ENCODE measurements at regions not wholly inside any gene's neighbourhood (a gene's known extent, or its start where the extent isn't known, plus 50 kb on each side); places are given as distances from the start of the nearest gene placed in this dataset.
"Not testable (repeated sequence)": the region's sequence is repeated elsewhere in the genome, so short reads cannot be mapped to it uniquely, and the experiment has no call there.

DNA sequence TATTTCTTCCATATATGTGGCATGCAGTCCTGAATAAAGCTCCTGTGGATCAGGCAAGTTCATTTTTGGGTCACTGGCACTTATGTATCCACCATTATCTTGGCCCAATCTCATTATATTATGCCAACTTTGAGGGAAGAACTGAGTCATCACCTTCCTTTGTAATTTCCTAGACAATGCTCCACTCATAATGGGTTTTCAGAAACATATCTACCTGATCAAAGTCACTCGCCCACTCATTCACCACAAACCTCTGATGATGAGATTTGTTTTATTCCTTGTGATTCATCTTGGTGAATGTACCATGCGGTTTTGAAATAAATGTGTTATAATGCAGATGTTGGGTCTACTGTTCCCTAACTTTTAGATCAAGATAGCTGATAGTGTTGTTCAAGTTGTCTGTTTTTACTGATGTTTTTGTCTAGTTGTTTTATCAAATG, 525.8 kb downstream of the KIF20B start:
- no peak for TF ChIP-seq POLR2A (IDR thresholded peaks at IDR 0.05)

DNA sequence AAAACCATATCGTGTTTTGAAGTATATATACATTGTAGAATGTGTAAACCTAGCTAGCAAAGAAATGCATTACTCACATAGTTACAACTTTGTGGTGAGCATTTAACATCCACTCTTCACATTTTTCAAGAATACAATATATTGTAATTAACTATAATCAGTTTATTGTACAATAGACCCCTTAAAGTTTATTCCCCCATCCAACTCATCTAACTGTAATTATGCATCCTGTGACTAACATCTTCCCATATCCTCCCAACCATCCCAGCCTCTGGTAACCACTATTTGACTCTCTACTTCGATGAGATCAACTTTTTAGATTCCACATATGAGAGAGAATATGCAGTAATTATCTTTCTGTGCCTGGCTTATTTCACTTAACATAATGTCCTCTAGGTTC, 526.4 kb downstream of the KIF20B start:
- H3K4me1 ChIP-seq, result no peaks in the 10 kb centered on the region
- intact Hi-C loops (cut with DNase I; ENCODE audit: low total_unique reads), result no loop called here
- H3K27ac ChIP-seq, result no peak overlapping the region
- ATAC-seq (no peak), DNase-seq (no peak)
- H3K4me3 ChIP-seq, result no peak overlapping the region
- in situ Hi-C loops (cut with MboI; ENCODE audit: low sequenced_read_pairs in 4 of 4), result no loop called here
- H3K9me3 ChIP-seq, result no peaks in the 10 kb centered on the region
- H3K27me3 ChIP-seq, result no peaks in the 10 kb centered on the region
- no peaks in the 10 kb centered on the region for H3K36me3 ChIP-seq
- TF ChIP-seq POLR2A (IDR thresholded peaks at IDR 0.05), result no peak
- TF ChIP-seq, protein P1, sequence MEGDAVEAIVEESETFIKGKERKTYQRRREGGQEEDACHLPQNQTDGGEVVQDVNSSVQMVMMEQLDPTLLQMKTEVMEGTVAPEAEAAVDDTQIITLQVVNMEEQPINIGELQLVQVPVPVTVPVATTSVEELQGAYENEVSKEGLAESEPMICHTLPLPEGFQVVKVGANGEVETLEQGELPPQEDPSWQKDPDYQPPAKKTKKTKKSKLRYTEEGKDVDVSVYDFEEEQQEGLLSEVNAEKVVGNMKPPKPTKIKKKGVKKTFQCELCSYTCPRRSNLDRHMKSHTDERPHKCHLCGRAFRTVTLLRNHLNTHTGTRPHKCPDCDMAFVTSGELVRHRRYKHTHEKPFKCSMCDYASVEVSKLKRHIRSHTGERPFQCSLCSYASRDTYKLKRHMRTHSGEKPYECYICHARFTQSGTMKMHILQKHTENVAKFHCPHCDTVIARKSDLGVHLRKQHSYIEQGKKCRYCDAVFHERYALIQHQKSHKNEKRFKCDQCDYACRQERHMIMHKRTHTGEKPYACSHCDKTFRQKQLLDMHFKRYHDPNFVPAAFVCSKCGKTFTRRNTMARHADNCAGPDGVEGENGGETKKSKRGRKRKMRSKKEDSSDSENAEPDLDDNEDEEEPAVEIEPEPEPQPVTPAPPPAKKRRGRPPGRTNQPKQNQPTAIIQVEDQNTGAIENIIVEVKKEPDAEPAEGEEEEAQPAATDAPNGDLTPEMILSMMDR (IDR thresholded peaks at IDR 0.05 in 4 of 5, conservative IDR thresholded peaks at IDR 0.05 in 1 of 5), result no peak

More for the DNA sequence above, 525.8 kb downstream of the KIF20B start:
- no peak for ATAC-seq
- in situ Hi-C loops (cut with MboI; ENCODE audit: low sequenced_read_pairs in 4 of 4) (no loop called here), intact Hi-C loops (cut with DNase I; ENCODE audit: low total_unique reads) (no loop called here)
- no peak overlapping the region for H3K27ac ChIP-seq
- no peak overlapping the region for H3K4me3 ChIP-seq
- no peaks in the 10 kb centered on the region for H3K9me3 ChIP-seq
- H3K36me3 ChIP-seq, result no peaks in the 10 kb centered on the region
- H3K4me1 ChIP-seq, result no peaks in the 10 kb centered on the region
- DNase-seq, result no peak
- H3K27me3 ChIP-seq, result no peaks in the 10 kb centered on the region

DNA sequence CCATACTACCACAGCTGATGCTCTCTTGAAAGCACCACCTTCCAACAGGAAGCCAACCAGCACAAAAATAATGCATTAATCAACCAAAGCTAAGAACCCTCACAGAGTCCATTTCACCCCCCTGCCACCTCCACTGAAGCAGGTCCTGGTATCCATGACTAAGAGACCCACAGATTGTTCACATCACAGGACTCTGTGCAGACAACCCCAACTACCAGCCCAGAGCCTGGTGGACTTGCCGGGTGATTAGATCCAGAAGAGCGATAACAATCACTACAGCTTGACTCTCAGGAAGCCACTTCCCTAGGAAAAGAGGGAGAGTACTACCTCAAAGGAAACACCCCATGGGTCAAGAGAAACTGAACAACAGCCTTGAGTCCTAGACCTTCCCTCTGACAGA, 528.1 kb downstream of the KIF20B start:
- no peaks in the 10 kb centered on the region for H3K27me3 ChIP-seq
- intact Hi-C loops (cut with DNase I; ENCODE audit: low total_unique reads), result no loop called here
- H3K4me3 ChIP-seq, result no peak overlapping the region
- TF ChIP-seq POLR2A (IDR thresholded peaks at IDR 0.05), result no peak
- TF ChIP-seq, protein P1 (IDR thresholded peaks at IDR 0.05 in 4 of 5, conservative IDR thresholded peaks at IDR 0.05 in 1 of 5), result no peak
- no peak overlapping the region for H3K27ac ChIP-seq
- in situ Hi-C loops (cut with MboI; ENCODE audit: low sequenced_read_pairs in 4 of 4), result no loop called here
- H3K36me3 ChIP-seq, result no peaks in the 10 kb centered on the region
- ATAC-seq (no peak), DNase-seq (no peak)
- no peaks in the 10 kb centered on the region for H3K4me1 ChIP-seq
- H3K9me3 ChIP-seq, result no peaks in the 10 kb centered on the region

DNA sequence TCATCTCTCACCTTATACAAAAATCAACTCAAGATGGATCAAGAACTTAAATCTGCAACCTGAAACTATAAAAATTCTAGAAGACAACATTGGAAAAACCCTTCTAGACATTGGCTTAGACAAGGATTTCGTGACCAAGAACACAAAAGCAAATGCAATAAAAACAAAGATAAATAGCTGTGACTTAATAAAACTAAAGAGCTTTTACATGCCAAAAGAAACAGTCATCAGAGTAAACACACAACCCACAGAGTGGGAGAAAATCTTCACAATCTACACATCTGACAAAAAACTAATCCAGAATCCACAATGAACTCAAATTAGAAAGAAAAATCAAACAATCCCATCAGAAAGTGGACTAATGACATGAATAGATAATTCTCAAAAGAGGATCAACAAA, 532.4 kb downstream of the KIF20B start:
- H3K9me3 ChIP-seq; ATAC-seq; in situ Hi-C loops (cut with MboI; ENCODE audit: low sequenced_read_pairs in 4 of 4); H3K27ac ChIP-seq; H3K4me1 ChIP-seq; H3K27me3 ChIP-seq; DNase-seq; H3K36me3 ChIP-seq; H3K4me3 ChIP-seq; intact Hi-C loops (cut with DNase I; ENCODE audit: low total_unique reads): not testable (repeated sequence)

DNA sequence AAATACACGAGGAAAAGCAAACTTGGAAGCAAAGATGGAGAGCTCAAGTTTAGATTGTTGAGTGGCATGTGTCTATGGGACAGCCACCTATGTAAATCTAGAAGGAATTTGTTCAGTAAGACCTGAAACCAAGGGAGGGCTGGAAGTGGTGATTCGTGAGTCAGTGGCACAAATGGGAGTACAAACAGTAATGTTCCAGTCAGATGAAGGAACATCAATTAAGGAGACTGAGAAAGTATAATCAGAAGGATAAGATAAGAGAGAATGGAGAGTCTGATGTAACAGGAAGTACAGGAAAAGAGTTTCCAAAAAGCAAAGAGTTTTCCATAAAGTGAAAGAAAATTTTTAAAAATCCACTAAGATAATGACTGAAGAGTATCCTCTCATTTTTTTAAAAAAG, 544.2 kb downstream of the KIF20B start:
- H3K4me1 ChIP-seq, result no peaks in the 10 kb centered on the region
- intact Hi-C loops (cut with DNase I; ENCODE audit: low total_unique reads), result no loop called here
- DNase-seq (no peak), ATAC-seq (no peak)
- no peaks in the 10 kb centered on the region for H3K9me3 ChIP-seq
- H3K27ac ChIP-seq, result no peak overlapping the region
- in situ Hi-C loops (cut with MboI; ENCODE audit: low sequenced_read_pairs in 4 of 4), result no loop called here
- TF ChIP-seq, protein P1 (IDR thresholded peaks at IDR 0.05 in 4 of 5, conservative IDR thresholded peaks at IDR 0.05 in 1 of 5), result no peak
- no peak for TF ChIP-seq POLR2A (IDR thresholded peaks at IDR 0.05)
- no peak overlapping the region for H3K4me3 ChIP-seq
- no peaks in the 10 kb centered on the region for H3K27me3 ChIP-seq
- H3K36me3 ChIP-seq, result no peaks in the 10 kb centered on the region

DNA sequence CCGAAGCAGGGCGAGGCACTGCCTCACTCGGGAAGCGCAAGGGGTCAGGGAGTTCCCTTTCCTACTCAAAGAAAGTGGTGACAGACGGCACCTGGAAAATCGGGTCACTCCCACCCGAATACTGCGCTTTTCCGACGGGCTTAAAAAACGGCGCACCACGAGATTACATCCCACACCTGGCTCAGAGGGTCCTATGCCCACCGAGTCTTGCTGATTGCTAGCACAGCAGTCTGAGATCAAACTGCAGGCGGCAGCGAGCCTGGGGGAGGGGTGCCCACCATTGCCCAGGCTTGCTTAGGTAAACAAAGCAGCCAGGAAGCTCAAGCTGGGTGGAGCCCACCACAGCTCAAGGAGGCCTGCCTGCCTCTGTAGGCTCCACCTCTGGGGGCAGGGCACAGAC, 549.4 kb downstream of the KIF20B start:
- in situ Hi-C loops (cut with MboI; ENCODE audit: low sequenced_read_pairs in 4 of 4); ATAC-seq; DNase-seq: not testable (repeated sequence)

More for the DNA sequence above, 549.4 kb downstream of the KIF20B start:
- H3K4me1 ChIP-seq; H3K4me3 ChIP-seq; H3K36me3 ChIP-seq; H3K27me3 ChIP-seq; intact Hi-C loops (cut with DNase I; ENCODE audit: low total_unique reads); H3K9me3 ChIP-seq; H3K27ac ChIP-seq: not testable (repeated sequence)

Measured in gastrocnemius medialis (tissue), 4 donors.